ENCODE measurements at regions not wholly inside any gene's neighbourhood (a gene's known extent, or its start where the extent isn't known, plus 50 kb on each side); places are given as distances from the start of the nearest gene placed in this dataset.

GRCh38 chr9:86676396-86676795, 270.9 kb downstream of the GAS1 start:
- no peak for TF ChIP-seq CTCF (IDR thresholded peaks at IDR 0.05)
- Histone ChIP-seq H3K9me3 (no peaks in the 10 kb centered on the region), H3K27ac (no peak overlapping the region), H3K36me3 (no peaks in the 10 kb centered on the region), H3K4me3 (no peak overlapping the region), H3K4me1 (no peaks in the 10 kb centered on the region), H3K27me3 (no peaks in the 10 kb centered on the region)
- intact Hi-C loops (cut with DNase I), result loop anchor here (5.0 kb wide), 1 partner anchor 111 kb away; no protein-coding TSS in a partner anchor
- no peak for DNase-seq (ENCODE audit: low spot score in 2 of 2)

- H3K9me3 ChIP-seq, result no peaks in the 10 kb centered on the region
- no peaks in the 10 kb centered on the region for H3K27me3 ChIP-seq
- H3K4me3 ChIP-seq, result no peak overlapping the region
- no peaks in the 10 kb centered on the region for H3K36me3 ChIP-seq
- TF ChIP-seq CTCF (IDR thresholded peaks at IDR 0.05), result no peak
- intact Hi-C loops (cut with DNase I), result loop anchor here (5.0 kb wide), 1 partner anchor 111 kb away; no protein-coding TSS in a partner anchor
- no peak for DNase-seq (ENCODE audit: low spot score in 2 of 2)
- no peaks in the 10 kb centered on the region for H3K4me1 ChIP-seq
- no peak overlapping the region for H3K27ac ChIP-seq
These were observed 271.5 kb downstream of the GAS1 start for GRCh38 chr9:86675805-86676204.

- intact Hi-C loops (cut with DNase I), result no loop called here
These were observed 272.8 kb downstream of the GAS1 start for GRCh38 chr9:86674487-86674886.

GRCh38 chr9:86672966-86673365, 274.3 kb downstream of the GAS1 start:
- intact Hi-C loops (cut with DNase I), result no loop called here
- H3K36me3 ChIP-seq, result no peaks in the 10 kb centered on the region
- no peak overlapping the region for H3K4me3 ChIP-seq
- no peaks in the 10 kb centered on the region for H3K27me3 ChIP-seq
- TF ChIP-seq CTCF (IDR thresholded peaks at IDR 0.05), result no peak
- H3K4me1 ChIP-seq, result peaks cover 0 to 9% of the 10 kb centered on the region in 2 donors
- DNase-seq (ENCODE audit: low spot score in 2 of 2), result no peak
- no peak overlapping the region for H3K27ac ChIP-seq
- H3K9me3 ChIP-seq, result no peaks in the 10 kb centered on the region

More at GRCh38 chr9:86674487-86674886, 272.8 kb downstream of the GAS1 start:
- Histone ChIP-seq H3K36me3 (no peaks in the 10 kb centered on the region), H3K27me3 (no peaks in the 10 kb centered on the region), H3K27ac (no peak overlapping the region), H3K9me3 (no peaks in the 10 kb centered on the region), H3K4me1 (peaks cover 0 to 3% of the 10 kb centered on the region in 2 donors), H3K4me3 (no peak overlapping the region)
- TF ChIP-seq CTCF (IDR thresholded peaks at IDR 0.05), result no peak
- DNase-seq (ENCODE audit: low spot score in 2 of 2), result no peak

- Histone ChIP-seq H3K27ac (no peak overlapping the region), H3K27me3 (no peaks in the 10 kb centered on the region), H3K9me3 (no peaks in the 10 kb centered on the region), H3K36me3 (no peaks in the 10 kb centered on the region), H3K4me1 (peaks cover 0 to 9% of the 10 kb centered on the region in 2 donors), H3K4me3 (no peak overlapping the region)
- DNase-seq (ENCODE audit: low spot score in 2 of 2), result no peak
- intact Hi-C loops (cut with DNase I), result no loop called here
- no peak for TF ChIP-seq CTCF (IDR thresholded peaks at IDR 0.05)
These were observed 275.0 kb downstream of the GAS1 start for GRCh38 chr9:86672301-86672700.

- TF ChIP-seq CTCF (IDR thresholded peaks at IDR 0.05), result no peak
- Histone ChIP-seq H3K9me3 (no peaks in the 10 kb centered on the region), H3K27ac (no peak overlapping the region), H3K27me3 (no peaks in the 10 kb centered on the region), H3K36me3 (no peaks in the 10 kb centered on the region), H3K4me1 (peaks cover 0 to 9% of the 10 kb centered on the region in 2 donors), H3K4me3 (no peak overlapping the region)
- no peak for DNase-seq (ENCODE audit: low spot score in 2 of 2)
- intact Hi-C loops (cut with DNase I), result no loop called here
These were observed 276.3 kb downstream of the GAS1 start for GRCh38 chr9:86671018-86671417.
